ENCODE measurements at regions not wholly inside any gene's neighbourhood (a gene's known extent, or its start where the extent isn't known, plus 50 kb on each side); places are given as distances from the start of the nearest gene placed in this dataset.

GRCh38 chr7:79872176-79872575, 262.5 kb upstream of the GNAI1 start:
- DNase-seq (ENCODE audit: low read depth), result no peak

GRCh38 chr7:79868010-79868409, 266.6 kb upstream of the GNAI1 start:
- DNase-seq (ENCODE audit: low read depth), result no peak

- DNase-seq (ENCODE audit: low read depth), result no peak
These were observed 272.0 kb upstream of the GNAI1 start for GRCh38 chr7:79862447-79863210.

DNA sequence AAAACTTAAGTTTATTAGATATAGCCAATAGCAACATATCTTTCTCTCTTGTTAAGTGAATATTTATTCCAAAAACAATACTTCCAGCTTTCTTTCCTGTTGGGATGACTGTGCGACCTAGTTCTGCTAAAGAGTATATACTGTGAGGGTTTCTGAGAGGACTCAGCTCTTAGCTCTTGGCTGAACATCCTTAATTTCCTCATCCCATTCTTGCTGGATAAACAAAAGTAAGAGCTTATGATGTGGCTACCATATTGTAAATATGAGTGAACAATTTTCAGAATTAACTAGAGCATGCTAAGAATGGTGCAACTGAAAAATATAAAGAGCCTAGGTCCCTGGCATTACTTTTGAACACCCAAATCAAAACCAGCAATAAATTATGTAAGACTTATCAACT, 279.5 kb upstream of the GNAI1 start:
- no peak for DNase-seq (ENCODE audit: low read depth)

DNA sequence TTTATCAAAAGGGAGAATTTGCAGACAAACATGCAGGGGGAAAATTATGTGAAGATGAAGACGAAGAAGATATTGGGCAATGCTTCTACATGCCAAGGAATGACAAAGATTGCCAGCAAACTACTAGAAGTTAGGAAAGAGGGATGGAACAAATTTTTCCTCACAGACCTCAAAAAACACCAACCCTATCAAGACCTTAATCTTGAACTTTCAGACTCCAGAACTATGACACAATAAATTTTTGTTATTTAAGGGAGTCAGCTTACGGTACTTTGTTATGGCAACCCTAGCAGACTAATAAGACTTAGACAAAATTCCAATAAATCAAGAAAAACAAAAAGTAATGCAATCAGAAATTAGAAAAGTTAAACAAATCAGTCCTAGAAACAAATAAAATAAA, 280.0 kb upstream of the GNAI1 start:
- DNase-seq (ENCODE audit: low read depth), result no peak

DNA sequence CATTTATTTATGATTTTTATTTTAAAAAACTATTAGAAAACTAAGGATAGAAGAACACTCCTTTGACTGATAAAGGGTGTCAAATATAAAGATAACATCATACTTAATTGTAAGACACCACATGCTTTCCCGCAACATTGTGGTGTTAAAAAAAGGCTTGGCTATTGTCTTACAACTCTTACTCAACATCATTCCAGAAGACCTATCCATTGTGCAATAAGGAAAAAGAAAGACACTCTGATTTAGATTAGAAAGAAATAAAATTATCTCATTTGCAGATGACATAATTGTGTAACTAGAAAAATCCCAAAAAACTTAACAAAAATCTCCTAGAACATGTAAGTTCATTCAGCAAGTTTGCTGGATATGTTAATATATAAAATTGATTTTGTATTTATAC, 296.7 kb upstream of the GNAI1 start:
- no peak for DNase-seq (ENCODE audit: low read depth)

GRCh38 chr7:79833616-79834015, 301.0 kb upstream of the GNAI1 start:
- DNase-seq (ENCODE audit: low read depth), result no peak

DNA sequence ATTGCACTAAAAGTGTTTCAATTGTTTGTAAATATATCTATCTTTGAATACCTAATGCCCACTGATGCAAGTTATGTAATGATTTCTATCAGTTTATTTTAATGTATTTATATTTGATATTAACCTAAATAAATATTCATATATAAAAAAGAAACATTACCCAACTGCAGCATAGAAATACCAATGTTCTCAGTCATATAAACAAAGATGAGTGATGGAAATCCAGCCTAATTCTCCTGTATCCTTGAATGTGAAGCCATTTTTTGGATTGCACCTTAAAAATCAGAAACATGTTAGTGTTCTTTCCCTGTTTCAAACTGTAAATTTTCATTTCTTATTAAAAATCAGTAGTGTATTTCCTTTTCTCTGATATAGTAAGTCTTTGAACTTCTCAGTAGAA, 305.8 kb upstream of the GNAI1 start:
- DNase-seq (ENCODE audit: low read depth), result no peak

DNA sequence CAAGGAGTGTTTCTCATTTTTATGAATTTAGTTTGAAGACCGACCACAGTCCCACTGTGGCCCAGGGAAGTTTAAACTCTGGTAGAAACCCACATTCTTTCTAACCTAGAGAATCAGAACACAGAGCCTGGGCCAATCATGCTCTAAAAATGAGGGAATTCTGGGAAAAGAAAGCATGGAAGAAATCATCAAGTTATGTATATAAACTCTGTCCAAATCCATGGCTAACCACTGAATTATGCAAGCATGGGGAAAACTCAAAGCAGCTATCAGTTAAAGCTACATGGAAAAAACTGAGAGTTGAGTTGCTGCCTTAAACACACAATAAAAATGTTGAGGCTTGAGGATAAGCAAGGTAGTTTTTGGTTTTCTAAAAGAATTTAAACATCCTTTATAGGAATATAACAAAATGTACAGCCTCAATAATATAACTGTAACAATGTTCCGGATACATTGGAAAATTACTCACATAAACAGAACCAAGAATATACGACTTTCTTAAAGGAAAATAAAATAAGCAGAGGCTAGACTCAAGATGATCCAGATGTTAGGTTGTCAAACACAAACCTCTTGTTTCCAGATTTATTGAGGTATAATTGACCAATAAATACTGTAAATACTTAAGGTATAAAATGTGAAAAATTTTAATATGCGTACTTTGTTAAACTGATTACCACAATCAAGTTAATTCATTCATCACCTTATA, 311.2 kb upstream of the GNAI1 start:
- DNase-seq (ENCODE audit: low read depth), result no peak

GRCh38 chr7:79822620-79823240, 311.9 kb upstream of the GNAI1 start:
- DNase-seq (ENCODE audit: low read depth), result no peak

DNA sequence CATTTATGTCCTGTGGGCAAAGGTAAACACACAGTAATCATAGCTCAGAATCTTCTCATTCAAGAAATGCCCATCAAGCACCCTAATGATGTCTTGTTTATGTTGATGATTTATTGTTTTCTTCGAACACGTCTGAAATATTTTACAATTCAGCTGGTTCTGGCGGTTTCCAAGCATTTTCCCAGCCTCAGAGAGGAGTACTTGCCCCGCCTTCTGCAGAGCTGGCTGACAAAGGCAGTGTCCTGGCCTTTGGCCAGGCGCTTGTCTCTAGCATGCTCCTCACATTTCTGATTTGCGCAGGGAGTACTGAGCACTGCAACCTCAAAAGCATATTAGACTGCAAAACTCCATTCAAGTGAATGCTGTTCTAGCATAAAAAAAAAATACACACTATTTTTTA, 314.2 kb upstream of the GNAI1 start:
- DNase-seq (ENCODE audit: low read depth), result no peak

DNA sequence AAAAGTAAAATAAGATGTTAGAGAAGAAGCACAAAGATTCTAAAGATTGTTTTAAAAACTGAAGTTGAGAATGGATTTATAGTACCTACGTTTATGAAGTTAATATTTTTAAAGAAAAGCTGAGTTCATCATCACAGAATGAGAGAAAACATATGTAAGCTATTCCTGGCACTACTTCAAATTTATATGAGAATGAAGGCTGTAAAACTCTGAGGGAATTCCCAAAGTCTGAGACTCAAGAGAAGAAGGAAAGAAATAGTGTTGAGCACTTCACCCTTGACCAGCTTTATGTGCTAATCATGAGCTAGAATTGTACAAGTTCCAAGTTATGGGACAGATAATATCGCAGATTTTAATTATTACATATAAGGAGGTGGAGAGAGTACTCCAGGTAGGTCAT, 323.7 kb upstream of the GNAI1 start:
- no peak for DNase-seq (ENCODE audit: low read depth)

GRCh38 chr7:79806161-79806734, 328.4 kb upstream of the GNAI1 start:
- DNase-seq (ENCODE audit: low read depth), result no peak

DNA sequence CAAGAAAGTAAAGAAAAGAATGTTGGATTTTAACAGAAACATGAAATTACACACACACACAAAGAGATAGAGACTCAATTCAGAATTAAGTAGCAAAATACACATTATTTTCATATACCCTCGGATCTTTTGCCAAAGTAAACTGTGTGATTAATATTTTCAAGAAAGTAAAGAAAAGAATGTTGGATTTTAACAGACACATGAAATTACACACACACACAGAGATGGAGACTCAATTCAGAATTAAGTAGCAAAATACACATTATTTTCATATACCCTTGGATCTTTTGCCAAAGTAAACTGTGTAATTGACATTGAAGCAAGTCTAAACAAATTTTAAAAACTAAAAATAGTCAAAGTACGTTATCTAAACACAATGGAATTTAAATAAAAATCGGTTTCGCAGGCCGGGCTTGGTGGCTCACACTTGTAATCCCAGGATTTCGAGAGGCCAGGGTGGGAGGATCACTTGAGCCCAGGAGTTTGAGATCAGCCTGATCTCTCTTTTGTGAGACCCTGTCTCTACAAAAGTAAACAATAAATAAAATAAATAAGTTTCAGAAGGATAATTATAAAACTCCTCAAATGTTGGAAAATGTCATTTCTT, 337.3 kb upstream of the MAGI2 start:
- no peak for DNase-seq (ENCODE audit: low read depth)

GRCh38 chr7:79789584-79790345, 336.3 kb upstream of the MAGI2 start:
- DNase-seq (ENCODE audit: low read depth), result no peak

- no peak for DNase-seq (ENCODE audit: low read depth)
These were observed 334.2 kb upstream of the MAGI2 start for GRCh38 chr7:79787623-79788022.

- no peak for DNase-seq (ENCODE audit: low read depth)
These were observed 333.6 kb upstream of the MAGI2 start for GRCh38 chr7:79787096-79787495.

GRCh38 chr7:79786187-79786586, 332.7 kb upstream of the MAGI2 start:
- no peak for DNase-seq (ENCODE audit: low read depth)

DNA sequence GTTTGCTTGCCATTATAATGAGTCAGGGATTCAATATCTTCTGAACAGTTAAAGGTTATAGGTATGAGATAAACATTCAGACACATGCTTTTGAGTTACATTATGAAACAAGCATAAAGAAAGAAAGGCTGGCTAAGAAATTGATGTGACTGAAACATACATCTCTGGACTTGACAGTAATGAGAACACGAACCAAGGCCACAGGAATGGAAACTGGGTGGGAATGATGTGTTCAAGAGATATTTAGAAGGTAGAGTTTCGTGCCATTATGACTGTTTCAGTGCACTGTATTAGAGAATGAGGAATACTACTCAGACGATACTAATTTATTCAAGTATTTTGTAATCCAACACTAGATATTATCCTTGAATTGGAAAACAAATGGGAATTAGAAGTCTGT, 332.1 kb upstream of the MAGI2 start:
- no peak for DNase-seq (ENCODE audit: low read depth)

DNA sequence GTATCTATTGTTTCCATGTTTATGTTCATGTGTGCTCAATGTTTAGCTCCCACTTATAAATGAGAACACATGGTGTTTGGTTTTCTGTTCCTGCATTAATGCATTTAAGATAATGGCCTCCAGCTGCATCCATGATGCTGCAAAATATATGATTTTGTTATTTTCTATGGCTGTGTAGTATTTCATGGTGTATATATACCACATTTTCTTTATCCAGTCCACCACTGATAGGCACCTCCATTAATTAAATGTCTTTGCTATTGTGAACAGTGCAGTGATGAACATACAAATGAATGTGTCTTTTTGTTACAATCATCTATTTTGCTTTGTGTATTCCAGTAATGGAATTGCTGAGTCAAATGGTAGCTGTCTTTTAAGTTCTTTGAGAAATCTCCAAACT, 329.4 kb upstream of the MAGI2 start:
- no peak for DNase-seq (ENCODE audit: low read depth)

DNA sequence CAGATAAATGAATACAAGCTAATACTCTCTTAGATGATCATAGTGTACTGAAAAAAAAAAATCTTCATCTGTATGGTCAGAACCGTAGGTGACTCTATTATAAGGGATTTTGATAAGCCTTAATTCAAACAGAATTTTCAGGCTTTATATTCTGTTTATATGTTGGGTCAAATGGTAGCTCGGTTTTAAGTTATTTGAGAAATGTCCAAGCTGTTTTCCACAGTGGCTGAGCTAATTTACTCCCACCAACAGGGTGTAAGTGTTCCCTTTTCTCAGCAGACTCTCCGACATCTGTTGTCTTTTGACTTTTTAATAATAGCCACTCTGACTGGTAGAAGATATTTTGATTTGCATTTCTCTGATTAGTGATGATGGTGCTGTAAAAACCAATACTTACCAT, 328.8 kb upstream of the MAGI2 start:
- no peak for DNase-seq (ENCODE audit: low read depth)

DNA sequence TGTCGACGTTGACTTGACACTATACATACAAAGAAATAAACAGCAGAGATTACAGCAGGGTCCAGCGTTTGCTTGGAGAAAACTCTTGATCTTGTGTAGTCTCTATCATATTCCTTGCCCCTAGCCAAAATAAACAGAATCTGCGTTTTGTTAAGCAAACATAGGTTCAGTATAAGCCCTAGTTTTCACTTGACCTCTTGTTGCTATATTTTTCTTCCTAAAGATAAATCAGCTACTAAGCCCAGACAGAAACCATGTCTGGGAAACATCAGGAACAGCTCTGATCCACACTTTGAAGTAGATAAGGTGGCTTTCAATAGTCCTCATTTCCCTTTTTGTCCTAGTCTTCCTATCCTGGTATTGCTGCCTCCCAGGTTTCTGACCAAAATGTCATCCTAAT, 328.2 kb upstream of the MAGI2 start:
- DNase-seq (ENCODE audit: low read depth), result no peak

Data from activated T-cell treated with anti-CD3 and anti-CD28 coated beads for 1 hour (primary cell).